Endothelial cell (in vitro differentiated cells): ENCODE measurements at regions not wholly inside any gene's neighbourhood (a gene's known extent, or its start where the extent isn't known, plus 50 kb on each side); places are given as distances from the start of the nearest gene placed in this dataset.

ENCODE experiments used
- DNase-seq: peaks from one replicate; pipeline ENCODE4 v3.0.0; 2021; ENCODE audit warnings: low spot score
- H3K27ac Mint-ChIP-seq: one replicate; pipeline ENCODE4 v1.8.0; 2021; ENCODE audit warnings: mixed read lengths, inconsistent platforms; ENCODE audit not compliant: unreplicated experiment
- H3K27me3 Mint-ChIP-seq: one replicate; pipeline ENCODE4 v1.8.0; 2021; ENCODE audit warnings: mild to moderate bottlenecking, moderate library complexity, mixed read lengths, inconsistent platforms; ENCODE audit not compliant: unreplicated experiment
- H3K36me3 Mint-ChIP-seq: one replicate; pipeline ENCODE4 v1.8.0; 2021; ENCODE audit warnings: mild to moderate bottlenecking, low read depth, mixed read lengths, inconsistent platforms; ENCODE audit not compliant: unreplicated experiment
- H3K4me1 Mint-ChIP-seq: one replicate; pipeline ENCODE4 v1.8.0; 2021; ENCODE audit warnings: mild to moderate bottlenecking, mixed read lengths, inconsistent platforms; ENCODE audit not compliant: unreplicated experiment
- H3K4me3 Mint-ChIP-seq: one replicate; pipeline ENCODE4 v1.8.0; 2021; ENCODE audit warnings: mild to moderate bottlenecking, mixed read lengths, inconsistent platforms; ENCODE audit not compliant: unreplicated experiment
- H3K9me3 Mint-ChIP-seq: one replicate; pipeline ENCODE4 v1.8.0; 2021; ENCODE audit warnings: mixed read lengths, inconsistent platforms; ENCODE audit not compliant: unreplicated experiment
- CTCF ChIP-seq: fragments of 200-600 bp; sonication (generic); IDR thresholded peaks from one replicate; pipeline ENCODE4 v1.5.0; 2021; ENCODE audit warnings: antibody characterized with exemption; ENCODE audit not compliant: unreplicated experiment

DNA sequence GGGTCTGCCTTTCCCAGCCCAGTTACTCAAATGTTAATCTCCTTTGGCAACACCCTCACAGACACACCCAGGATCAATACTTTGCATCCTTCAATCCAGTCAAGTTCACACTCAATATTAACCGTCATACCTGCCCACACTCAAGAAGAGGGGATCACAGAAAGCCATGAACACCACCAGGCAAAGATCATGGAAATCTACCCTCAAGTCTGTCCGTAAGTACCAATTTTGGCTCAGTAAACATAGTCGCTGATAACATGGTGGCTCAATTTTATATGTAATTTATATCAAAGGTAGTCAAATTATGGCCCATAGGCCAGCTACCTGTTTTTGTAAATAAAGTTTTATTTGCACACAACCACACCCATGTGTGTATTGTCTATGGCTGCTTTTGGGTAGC is 102.3 kb upstream of the MAP2 start:
- H3K36me3 Mint-ChIP-seq = no peaks in the 10 kb centered on the region
- no peak overlapping the region for H3K27ac Mint-ChIP-seq
- TF ChIP-seq CTCF = no peak

DNA sequence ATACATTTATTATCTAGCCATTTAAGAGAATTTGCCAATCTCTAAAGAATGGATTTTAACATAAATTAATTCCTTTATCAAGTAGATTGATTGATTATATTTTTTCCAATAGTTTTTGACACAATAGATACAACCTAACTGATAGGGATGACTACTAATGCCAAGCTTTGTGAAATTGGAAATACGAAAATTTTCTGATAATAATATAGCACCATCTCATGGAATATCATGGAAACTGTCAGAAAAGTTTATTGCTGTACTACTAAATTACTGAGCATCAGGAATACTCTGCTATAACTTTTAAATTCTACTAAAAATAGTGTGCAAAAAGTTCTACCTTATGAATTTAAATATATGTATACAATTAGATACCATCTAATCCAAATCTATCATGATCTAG is 101.8 kb upstream of the MAP2 start:
- peaks cover 5% of the 10 kb centered on the region for H3K4me1 Mint-ChIP-seq
- no peak overlapping the region for H3K27ac Mint-ChIP-seq
- H3K27me3 Mint-ChIP-seq = no peaks in the 10 kb centered on the region
- no peaks in the 10 kb centered on the region for H3K36me3 Mint-ChIP-seq
- no peak for TF ChIP-seq CTCF
- H3K4me3 Mint-ChIP-seq = no peak overlapping the region
- no peak for DNase-seq
- no peaks in the 10 kb centered on the region for H3K9me3 Mint-ChIP-seq

More for the DNA sequence above, 102.3 kb upstream of the MAP2 start:
- Mint-ChIP-seq H3K4me1 (peaks cover 5% of the 10 kb centered on the region), H3K27me3 (no peaks in the 10 kb centered on the region), H3K9me3 (no peaks in the 10 kb centered on the region), H3K4me3 (no peak overlapping the region)
- DNase-seq = no peak

GRCh38 chr2:209322905-209323512 is 100.8 kb upstream of the MAP2 start:
- H3K36me3 Mint-ChIP-seq = no peaks in the 10 kb centered on the region
- H3K27ac Mint-ChIP-seq = no peak overlapping the region
- H3K27me3 Mint-ChIP-seq = no peaks in the 10 kb centered on the region
- no peaks in the 10 kb centered on the region for H3K9me3 Mint-ChIP-seq
- no peak for DNase-seq
- peaks cover 5% of the 10 kb centered on the region for H3K4me1 Mint-ChIP-seq
- no peak overlapping the region for H3K4me3 Mint-ChIP-seq
- TF ChIP-seq CTCF = no peak

DNA sequence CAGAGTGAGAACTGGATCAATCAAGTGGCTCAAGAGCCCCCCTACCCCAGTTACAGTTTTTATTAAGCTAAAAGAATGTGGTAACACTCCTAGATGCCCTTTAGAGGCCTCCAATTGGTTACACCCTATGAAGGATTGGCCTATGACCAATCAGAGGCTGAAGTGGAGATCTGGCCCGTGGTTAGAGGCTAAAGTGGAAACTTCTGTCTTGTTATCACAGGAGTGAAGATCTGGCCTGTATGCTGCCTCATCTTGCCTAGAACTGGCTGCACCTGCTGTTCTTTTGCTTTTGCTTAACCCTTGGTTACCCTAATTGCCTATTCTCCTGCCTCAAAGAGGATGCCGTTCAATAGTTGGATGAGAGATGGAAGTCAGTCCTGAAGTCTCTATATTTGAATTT is 100.1 kb upstream of the MAP2 start:
- no peak for TF ChIP-seq CTCF
- Mint-ChIP-seq H3K27ac (no peak overlapping the region), H3K9me3 (no peaks in the 10 kb centered on the region), H3K36me3 (no peaks in the 10 kb centered on the region), H3K4me3 (no peak overlapping the region), H3K27me3 (no peaks in the 10 kb centered on the region), H3K4me1 (peaks cover 5% of the 10 kb centered on the region)
- DNase-seq = no peak

- TF ChIP-seq CTCF = no peak
- Mint-ChIP-seq H3K4me1 (peaks cover 5% of the 10 kb centered on the region), H3K9me3 (no peaks in the 10 kb centered on the region), H3K4me3 (no peak overlapping the region), H3K27ac (no peak overlapping the region), H3K27me3 (no peaks in the 10 kb centered on the region), H3K36me3 (no peaks in the 10 kb centered on the region)
- no peak for DNase-seq
Observed at GRCh38 chr2:209324281-209324680, 99.6 kb upstream of the MAP2 start.
